ENCODE measurements at regions not wholly inside any gene's neighbourhood (a gene's known extent, or its start where the extent isn't known, plus 50 kb on each side); places are given as distances from the start of the nearest gene placed in this dataset.

GRCh38 chr2:204240961-204241360, 304.3 kb upstream of the PARD3B start:
- TF ChIP-seq CTCF (IDR thresholded peaks at IDR 0.05; ENCODE audit: low read depth, low read length), result no peak
- DNase-seq (ENCODE audit: extremely low read depth, low read depth), result no peak

- no peak for TF ChIP-seq CTCF (IDR thresholded peaks at IDR 0.05; ENCODE audit: low read depth, low read length)
- no peak for DNase-seq (ENCODE audit: extremely low read depth, low read depth)
These were observed 295.8 kb upstream of the PARD3B start for GRCh38 chr2:204249437-204249836.

- no peak for TF ChIP-seq CTCF (IDR thresholded peaks at IDR 0.05; ENCODE audit: low read depth, low read length)
- no peak for DNase-seq (ENCODE audit: extremely low read depth, low read depth)
These were observed 294.6 kb upstream of the PARD3B start for GRCh38 chr2:204250692-204251091.

GRCh38 chr2:204251158-204251997, 293.9 kb upstream of the PARD3B start:
- no peak for TF ChIP-seq CTCF (IDR thresholded peaks at IDR 0.05; ENCODE audit: low read depth, low read length)

GRCh38 chr2:204251998-204252376, 293.3 kb upstream of the PARD3B start:
- no peak for TF ChIP-seq CTCF (IDR thresholded peaks at IDR 0.05; ENCODE audit: low read depth, low read length)
- DNase-seq (ENCODE audit: extremely low read depth, low read depth), result no peak

More at GRCh38 chr2:204251158-204251997, 293.9 kb upstream of the PARD3B start:
- DNase-seq (ENCODE audit: extremely low read depth, low read depth), result no peak

GRCh38 chr2:204255071-204255470, 290.2 kb upstream of the PARD3B start:
- no peak for TF ChIP-seq CTCF (IDR thresholded peaks at IDR 0.05; ENCODE audit: low read depth, low read length)
- DNase-seq (ENCODE audit: extremely low read depth, low read depth), result no peak

GRCh38 chr2:204255526-204255925, 289.7 kb upstream of the PARD3B start:
- no peak for DNase-seq (ENCODE audit: extremely low read depth, low read depth)
- TF ChIP-seq CTCF (IDR thresholded peaks at IDR 0.05; ENCODE audit: low read depth, low read length), result no peak

Measured in AG09319 (cell line).